Small intestine (tissue), 7 donors: ENCODE measurements at regions not wholly inside any gene's neighbourhood (a gene's known extent, or its start where the extent isn't known, plus 50 kb on each side); places are given as distances from the start of the nearest gene placed in this dataset.

Experiments
- DNase-seq, 2 donors: peaks; one replicate each; pipeline versions ENCODE4 v3.0.0 to v3.0.0-alpha.2; 2013
- FAIRE-seq: peaks from 2 replicates; lab custom pipeline; 2012; peaks lifted over from hg19 to GRCh38; lab: Jason Lieb, UNC
- H3K27ac ChIP-seq, 3 donors: one replicate each; pipeline ENCODE4 v1.5.1; 2013; ENCODE audit warnings: low read length in 2 of 3, mild to moderate bottlenecking in 2 of 3, control low read depth in 1 of 3, inconsistent platforms in 1 of 3, low read depth in 1 of 3, moderate library complexity in 1 of 3
- H3K27me3 ChIP-seq, 3 donors: one replicate each; pipeline ENCODE4 v1.6.1; 2013; ENCODE audit warnings: low read length in 3 of 3, inconsistent platforms in 1 of 3; ENCODE audit not compliant: control insufficient read depth in 3 of 3, insufficient read depth in 3 of 3
- H3K36me3 ChIP-seq, 3 donors: one replicate each; pipeline ENCODE4 v1.6.1; 2013; ENCODE audit warnings: low read length in 3 of 3, inconsistent platforms in 1 of 3, low read depth in 1 of 3, mild to moderate bottlenecking in 1 of 3, moderate library complexity in 1 of 3; ENCODE audit not compliant: control insufficient read depth in 3 of 3, insufficient read depth in 2 of 3
- H3K4me1 ChIP-seq, 3 donors: one replicate each; pipeline ENCODE4 v1.6.1; 2013; ENCODE audit warnings: low read length in 2 of 3, inconsistent platforms in 1 of 3, low read depth in 1 of 3, mild to moderate bottlenecking in 1 of 3, moderate library complexity in 1 of 3; ENCODE audit not compliant: control insufficient read depth in 3 of 3, insufficient read depth in 2 of 3
- H3K4me3 ChIP-seq, 3 donors: one replicate each; pipeline ENCODE4 v1.5.1; 2013; ENCODE audit warnings: low read length in 3 of 3, control low read depth in 1 of 3, inconsistent platforms in 1 of 3, low read depth in 1 of 3, mild to moderate bottlenecking in 1 of 3, moderate library complexity in 1 of 3
- H3K9me3 ChIP-seq, 2 donors: one replicate each; pipeline ENCODE4 v1.6.1; 2013; ENCODE audit warnings: low read depth in 1 of 2, low read length in 1 of 2; ENCODE audit not compliant: control insufficient read depth in 2 of 2, insufficient read depth in 1 of 2
- WGBS, 3 donors: extraction: QIAGEN DNeasy Blood & Tissue Kit; methylation state at CpG; one replicate each; pipeline ENCODE4 v1.1.7; 2013; 5-methylcytosine and 5-hydroxymethylcytosine counted together
- donor health status: healthy with polysubstance abuse.
- donor health status: control.
- donor health status: control.
- donor health status: Bipolar disorder and iron deficiency.
- donor health status: healthy.

GRCh38 chr3:72127844-72128243, 342.9 kb upstream of the PROK2 start:
- Histone ChIP-seq H3K4me1 (no peaks in the 10 kb centered on the region), H3K36me3 (no peaks in the 10 kb centered on the region), H3K27me3 (no peaks in the 10 kb centered on the region), H3K4me3 (no peak overlapping the region), H3K27ac (no peak overlapping the region), H3K9me3 (peaks cover 0 to 9% of the 10 kb centered on the region in 2 donors)
- 89 to 92% (median 91%) methylated on average over 3 of the region's 3 CpGs for WGBS, 3 donors
- FAIRE-seq (no peak), DNase-seq (no peak)

DNA sequence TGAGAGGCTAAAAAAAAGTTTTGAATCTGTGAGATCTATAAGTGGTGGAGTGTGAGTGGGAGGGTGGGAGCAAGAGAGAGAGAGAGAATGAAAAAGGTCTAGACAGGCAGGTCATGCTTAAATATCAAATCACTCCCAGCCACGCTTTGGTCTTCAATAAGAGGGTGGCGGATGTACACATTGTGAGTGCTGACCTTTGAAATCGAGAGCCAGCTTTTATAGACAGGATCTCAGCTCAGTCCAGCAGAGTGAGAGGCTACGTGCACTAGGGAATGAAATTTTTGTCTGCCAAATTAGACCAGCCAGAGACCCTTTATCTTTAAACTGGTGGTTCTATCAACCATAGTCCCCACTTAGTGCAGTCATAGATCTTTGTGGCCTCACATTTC, 342.3 kb upstream of the PROK2 start:
- Histone ChIP-seq H3K4me1 (no peaks in the 10 kb centered on the region), H3K4me3 (no peak overlapping the region), H3K36me3 (no peaks in the 10 kb centered on the region), H3K9me3 (peaks cover 0 to 9% of the 10 kb centered on the region in 2 donors), H3K27ac (no peak overlapping the region), H3K27me3 (no peaks in the 10 kb centered on the region)
- WGBS, 3 donors, result 46 to 66% (median 49%) methylated on average over 4 of the region's 4 CpGs
- no peak for FAIRE-seq
- peak in 1 of 2 donors; percentile 27 for DNase-seq

DNA sequence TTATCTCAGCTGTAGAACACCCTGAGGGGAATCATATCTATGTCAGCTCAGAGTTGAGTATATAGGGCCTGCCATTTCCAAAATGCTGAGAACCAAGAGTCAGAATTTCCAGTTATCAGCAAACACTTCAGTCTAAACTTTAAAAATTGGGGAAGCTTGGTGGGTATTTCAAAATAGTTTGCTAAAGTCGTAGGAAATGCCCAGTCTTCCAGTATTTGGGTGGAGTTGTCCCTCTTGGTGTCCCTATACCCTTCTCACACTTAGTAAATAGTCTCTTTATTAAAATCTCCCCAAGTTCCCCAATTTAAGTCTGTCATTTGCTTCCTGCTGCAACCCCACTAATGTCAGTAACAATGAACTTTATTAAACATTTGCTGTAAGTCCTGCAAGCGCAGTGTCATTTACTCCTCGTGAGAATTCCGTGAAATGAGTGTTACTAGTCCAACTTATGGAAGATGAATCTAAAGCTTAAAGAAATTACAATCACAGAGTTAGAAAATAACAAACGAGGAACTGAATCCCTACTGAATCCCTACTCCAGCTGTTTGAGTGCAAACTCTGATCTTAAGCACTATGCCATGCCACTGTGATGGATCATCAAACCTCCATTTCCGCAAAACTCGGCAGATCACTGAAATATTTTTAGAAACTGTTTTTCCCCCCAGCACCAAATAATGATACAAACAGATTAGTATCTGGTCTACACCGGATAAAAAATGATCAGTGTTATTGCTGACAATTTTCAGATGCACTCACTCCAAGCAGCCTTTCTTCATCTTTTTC, 341.7 kb upstream of the PROK2 start:
- H3K27ac ChIP-seq, result no peak overlapping the region
- H3K9me3 ChIP-seq, result peaks cover 0 to 9% of the 10 kb centered on the region in 2 donors
- no peak for FAIRE-seq
- H3K36me3 ChIP-seq, result no peaks in the 10 kb centered on the region
- H3K4me1 ChIP-seq, result no peaks in the 10 kb centered on the region
- 76 to 87% (median 86%) methylated on average over 8 of the region's 8 CpGs for WGBS, 3 donors
- H3K4me3 ChIP-seq, result no peak overlapping the region
- DNase-seq, result no peak
- H3K27me3 ChIP-seq, result no peaks in the 10 kb centered on the region

DNA sequence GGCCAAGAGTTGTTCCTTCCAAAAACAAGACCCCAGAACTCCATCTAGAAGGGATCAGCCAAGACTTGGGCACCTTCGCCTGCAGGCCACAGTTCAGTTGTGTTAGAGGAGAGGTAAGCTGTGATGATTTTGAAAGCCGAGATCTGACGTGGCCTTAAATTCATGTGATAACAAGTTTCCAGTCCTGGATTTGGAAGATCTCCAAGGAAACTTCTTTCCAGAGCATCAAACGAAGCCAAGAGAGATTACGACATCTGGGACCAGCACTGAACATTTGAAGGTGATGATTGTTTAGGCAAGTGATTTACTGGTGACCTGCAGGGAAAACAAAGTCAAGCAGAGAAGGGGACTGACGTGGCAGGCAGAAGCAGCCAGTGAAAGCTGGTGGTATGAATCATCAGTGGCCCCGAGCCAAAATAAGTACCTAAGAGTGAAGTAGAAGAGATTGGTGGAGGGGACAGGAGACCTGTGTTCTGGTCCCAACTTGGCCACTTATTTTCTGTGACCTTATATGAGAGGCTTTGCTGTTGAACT, 339.0 kb upstream of the PROK2 start:
- DNase-seq (peak in 1 of 2 donors; percentile 31), FAIRE-seq (no peak)
- WGBS, 3 donors, result 18 to 52% (median 33%) methylated on average over 7 of the region's 7 CpGs
- H3K27ac ChIP-seq, result no peak overlapping the region
- H3K9me3 ChIP-seq, result peaks cover 0 to 4% of the 10 kb centered on the region in 2 donors
- H3K27me3 ChIP-seq, result no peaks in the 10 kb centered on the region
- H3K4me1 ChIP-seq, result peaks cover 0 to 2% (median 0%) of the 10 kb centered on the region in 3 donors
- H3K4me3 ChIP-seq, result no peak overlapping the region
- no peaks in the 10 kb centered on the region for H3K36me3 ChIP-seq

DNA sequence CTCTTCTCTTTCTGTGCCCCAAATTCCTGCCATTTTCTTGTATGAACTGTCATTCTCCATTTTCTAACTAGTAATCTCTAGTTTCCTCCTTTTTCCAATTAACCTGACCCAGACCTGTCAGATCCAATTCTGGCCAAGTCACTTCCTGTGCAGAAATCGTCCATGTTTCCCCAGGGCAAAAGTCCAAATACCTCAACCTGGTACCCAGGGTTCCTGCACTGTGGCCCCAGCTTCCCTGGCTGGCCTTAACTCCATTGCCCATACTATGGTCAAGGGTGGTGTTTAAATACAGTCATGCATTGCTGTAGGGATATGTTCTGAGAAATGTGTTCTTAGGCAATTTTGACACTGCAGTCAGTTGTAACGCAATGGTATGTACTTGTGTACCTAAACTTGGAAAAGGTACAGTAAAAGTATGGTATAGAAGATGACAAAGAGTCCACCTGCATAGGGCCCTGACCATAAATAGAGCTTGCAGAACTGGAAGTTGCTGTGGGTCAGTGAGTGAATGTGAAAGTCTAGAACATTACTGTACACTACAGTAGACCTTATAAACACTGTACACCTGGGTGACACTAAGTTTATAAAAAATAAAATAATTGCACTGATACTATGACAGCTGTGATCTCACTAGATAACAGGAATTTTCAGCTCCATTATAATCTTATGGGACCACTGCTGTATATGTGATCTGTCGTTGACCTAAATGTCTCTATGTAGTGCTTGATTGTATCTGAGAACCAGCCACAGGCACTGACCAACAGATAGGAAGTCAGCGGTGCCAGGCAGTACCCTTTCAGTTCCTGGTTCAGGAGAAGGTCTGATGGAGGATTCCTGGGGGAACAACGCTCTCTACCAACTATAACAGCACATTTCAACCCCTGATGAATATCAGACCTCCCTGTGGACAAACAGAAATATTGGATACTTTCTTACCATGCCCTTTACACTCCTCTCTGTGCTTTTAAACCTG, 336.1 kb upstream of the PROK2 start:
- Histone ChIP-seq H3K27me3 (no peaks in the 10 kb centered on the region), H3K27ac (no peak overlapping the region), H3K4me1 (peaks cover 0 to 2% (median 0%) of the 10 kb centered on the region in 3 donors), H3K4me3 (no peak overlapping the region), H3K9me3 (peaks cover 0 to 8% of the 10 kb centered on the region in 2 donors), H3K36me3 (no peaks in the 10 kb centered on the region)
- no peak for DNase-seq
- 71 to 74% (median 72%) methylated on average over 5 of the region's 5 CpGs for WGBS, 3 donors
- no peak for FAIRE-seq

- Histone ChIP-seq H3K27ac (no peak overlapping the region), H3K9me3 (peaks cover 0 to 12% of the 10 kb centered on the region in 2 donors), H3K4me1 (peaks cover 0 to 2% (median 0%) of the 10 kb centered on the region in 3 donors), H3K36me3 (no peaks in the 10 kb centered on the region), H3K4me3 (no peak overlapping the region), H3K27me3 (no peaks in the 10 kb centered on the region)
- no peak for FAIRE-seq
- WGBS, 3 donors, result 93 to 99% (median 98%) methylated on average over 4 of the region's 4 CpGs
- DNase-seq, result no peak
These were observed 335.1 kb upstream of the PROK2 start for GRCh38 chr3:72120039-72120438.

- no peaks in the 10 kb centered on the region for H3K27me3 ChIP-seq
- H3K36me3 ChIP-seq, result no peaks in the 10 kb centered on the region
- FAIRE-seq (no peak), DNase-seq (no peak)
- peaks cover 0 to 2% (median 0%) of the 10 kb centered on the region in 3 donors for H3K4me1 ChIP-seq
- H3K4me3 ChIP-seq, result no peak overlapping the region
- H3K27ac ChIP-seq, result no peak overlapping the region
- peaks cover 0 to 12% of the 10 kb centered on the region in 2 donors for H3K9me3 ChIP-seq
These were observed 333.7 kb upstream of the PROK2 start for GRCh38 chr3:72118628-72119027.

- WGBS, 3 donors, result 86 to 91% (median 89%) methylated on average over 7 of the region's 7 CpGs
- H3K36me3 ChIP-seq, result no peaks in the 10 kb centered on the region
- peaks cover 0 to 3% (median 2%) of the 10 kb centered on the region in 3 donors for H3K4me1 ChIP-seq
- peaks cover 0 to 12% of the 10 kb centered on the region in 2 donors for H3K9me3 ChIP-seq
- no peaks in the 10 kb centered on the region for H3K27me3 ChIP-seq
- FAIRE-seq (no peak), DNase-seq (no peak)
- no peak overlapping the region for H3K4me3 ChIP-seq
- H3K27ac ChIP-seq, result no peak overlapping the region
These were observed 331.3 kb upstream of the PROK2 start for GRCh38 chr3:72116226-72116625.
